Neural progenitor cell (in vitro differentiated cells): ENCODE measurements at regions not wholly inside any gene's neighbourhood (a gene's known extent, or its start where the extent isn't known, plus 50 kb on each side); places are given as distances from the start of the nearest gene placed in this dataset.

ENCODE experiments used
- DNase-seq: peaks from one replicate; pipeline ENCODE4 v3.0.0-alpha.2; 2016; ENCODE audit warnings: low spot score
- H2AFZ ChIP-seq: fragments of 200-600 bp; sonication (generic); replicated peaks from 2 replicates; pipeline ENCODE4 v1.6.1; 2016; ENCODE audit warnings: antibody characterized with exemption
- H3F3A ChIP-seq: fragments of 200-600 bp; sonication (generic); 2 replicates; pipeline ENCODE4 v1.6.1; 2016; ENCODE audit warnings: antibody characterized with exemption, low read depth
- H3K27ac ChIP-seq: fragments of 200-600 bp; sonication (generic); 2 replicates; pipeline ENCODE4 v1.5.1; 2016; ENCODE audit warnings: mild to moderate bottlenecking
- H3K27me3 ChIP-seq: fragments of 200-600 bp; sonication (generic); 2 replicates; pipeline ENCODE4 v1.6.1; 2016; ENCODE audit warnings: mild to moderate bottlenecking, moderate library complexity
- H3K36me3 ChIP-seq: fragments of 200-600 bp; sonication (generic); 2 replicates; pipeline ENCODE4 v1.5.1; 2016
- H3K4me1 ChIP-seq: fragments of 200-600 bp; sonication (generic); 2 replicates; pipeline ENCODE4 v1.6.1; 2016; ENCODE audit warnings: mixed run types
- H3K4me2 ChIP-seq: fragments of 200-600 bp; sonication (generic); 2 replicates; pipeline ENCODE4 v1.6.1; 2016
- H3K4me3 ChIP-seq: fragments of 200-600 bp; sonication (generic); 2 replicates; pipeline ENCODE4 v1.5.1; 2016
- H3K79me2 ChIP-seq: fragments of 200-600 bp; sonication (generic); 2 replicates; pipeline ENCODE4 v1.6.1; 2016; ENCODE audit warnings: low read depth
- H3K9ac ChIP-seq: fragments of 200-600 bp; sonication (generic); 2 replicates; pipeline ENCODE4 v1.6.1; 2016
- H3K9me3 ChIP-seq: fragments of 200-600 bp; sonication (generic); 2 replicates; pipeline ENCODE4 v1.5.1; 2016; ENCODE audit warnings: low read depth
- H4K20me1 ChIP-seq: fragments of 200-600 bp; sonication (generic); 2 replicates; pipeline ENCODE4 v1.6.1; 2016; ENCODE audit warnings: low read depth
- H3K27ac Mint-ChIP-seq: 3 replicates; pipeline ENCODE4 v1.8.0; 2021; ENCODE audit warnings: mixed read lengths
- H3K27me3 Mint-ChIP-seq: 2 replicates; pipeline ENCODE4 v1.8.0; 2022; ENCODE audit warnings: low read depth, mild to moderate bottlenecking, inconsistent platforms, moderate library complexity, mixed read lengths; ENCODE audit not compliant: insufficient read depth
- H3K36me3 Mint-ChIP-seq: 3 replicates; pipeline ENCODE4 v1.8.0; 2021; ENCODE audit warnings: mixed read lengths
- H3K4me1 Mint-ChIP-seq: 3 replicates; pipeline ENCODE4 v1.8.0; 2021; ENCODE audit warnings: mixed read lengths
- H3K4me3 Mint-ChIP-seq: 3 replicates; pipeline ENCODE4 v1.8.0; 2021; ENCODE audit warnings: mild to moderate bottlenecking, moderate library complexity, mixed read lengths
- H3K9me3 Mint-ChIP-seq: 3 replicates; pipeline ENCODE4 v1.8.0; 2020; ENCODE audit warnings: mixed read lengths
- CTCF ChIP-seq: fragments of 200-600 bp; sonication (generic); IDR thresholded peaks from 2 replicates; pipeline ENCODE4 v1.5.1; 2017; ENCODE audit warnings: antibody characterized with exemption, mild to moderate bottlenecking
- EZH2 ChIP-seq: fragments of 200-600 bp; sonication (generic); IDR thresholded peaks from 2 replicates; pipeline ENCODE4 v1.6.1; 2017; ENCODE audit warnings: antibody characterized with exemption, mild to moderate bottlenecking, moderate library complexity
- EZH2phosphoT487 ChIP-seq: fragments of 200-600 bp; sonication (generic); IDR thresholded peaks from 2 replicates; pipeline ENCODE4 v1.6.1; 2017; ENCODE audit warnings: antibody characterized with exemption

GRCh38 chr3:176926034-176926433 lies 271.2 kb downstream of the TBL1XR1 start:
- DNase-seq = no peak
- Mint-ChIP-seq H3K4me1 (no peaks in the 10 kb centered on the region), H3K27me3 (no peaks in the 10 kb centered on the region)

GRCh38 chr3:176920766-176921160 lies 276.5 kb downstream of the TBL1XR1 start:
- Mint-ChIP-seq H3K27ac (no peak overlapping the region), H3K27me3 (no peaks in the 10 kb centered on the region), H3K9me3 (peaks cover 2% of the 10 kb centered on the region), H3K36me3 (no peaks in the 10 kb centered on the region), H3K4me3 (no peak overlapping the region), H3K4me1 (no peaks in the 10 kb centered on the region)
- Histone ChIP-seq H3F3A (no peaks in the 10 kb centered on the region), H3K36me3 (no peaks in the 10 kb centered on the region), H3K4me3 (no peak overlapping the region), H3K4me2 (no peak overlapping the region), H3K4me1 (no peaks in the 10 kb centered on the region), H3K9me3 (no peaks in the 10 kb centered on the region), H3K27me3 (no peaks in the 10 kb centered on the region), H4K20me1 (no peaks in the 10 kb centered on the region), H3K27ac (no peak overlapping the region), H3K79me2 (no peaks in the 10 kb centered on the region), H3K9ac (no peak overlapping the region), H2AFZ (no peak overlapping the region)
- DNase-seq = no peak
- TF ChIP-seq EZH2 (no peak), CTCF (no peak), EZH2phosphoT487 (no peak)

More at GRCh38 chr3:176926034-176926433, 271.2 kb downstream of the TBL1XR1 start:
- no peaks in the 10 kb centered on the region for H3K79me2 ChIP-seq
- H3K4me2 ChIP-seq = no peak overlapping the region
- H3K27me3 ChIP-seq = no peaks in the 10 kb centered on the region
- H3K4me3 Mint-ChIP-seq = no peak overlapping the region
- no peak overlapping the region for H2AFZ ChIP-seq
- H3K27ac Mint-ChIP-seq = no peak overlapping the region
- no peaks in the 10 kb centered on the region for H3K36me3 ChIP-seq
- H3K4me3 ChIP-seq = no peak overlapping the region
- no peaks in the 10 kb centered on the region for H4K20me1 ChIP-seq
- TF ChIP-seq CTCF = no peak
- no peak for TF ChIP-seq EZH2
- no peak for TF ChIP-seq EZH2phosphoT487
- no peaks in the 10 kb centered on the region for H3K9me3 ChIP-seq
- H3K27ac ChIP-seq = no peak overlapping the region
- no peaks in the 10 kb centered on the region for H3K4me1 ChIP-seq
- H3K9ac ChIP-seq = no peak overlapping the region
- peaks cover 2% of the 10 kb centered on the region for H3K9me3 Mint-ChIP-seq
- H3F3A ChIP-seq = no peaks in the 10 kb centered on the region
- no peaks in the 10 kb centered on the region for H3K36me3 Mint-ChIP-seq

- Histone ChIP-seq H3K27ac (no peak overlapping the region), H3K9me3 (no peaks in the 10 kb centered on the region), H3K9ac (no peak overlapping the region), H3K27me3 (no peaks in the 10 kb centered on the region), H3F3A (no peaks in the 10 kb centered on the region), H2AFZ (no peak overlapping the region), H3K36me3 (no peaks in the 10 kb centered on the region), H3K79me2 (no peaks in the 10 kb centered on the region), H4K20me1 (no peaks in the 10 kb centered on the region), H3K4me1 (no peaks in the 10 kb centered on the region), H3K4me2 (no peak overlapping the region), H3K4me3 (no peak overlapping the region)
- no peak for TF ChIP-seq CTCF
- no peak for TF ChIP-seq EZH2
- no peak for TF ChIP-seq EZH2phosphoT487
- Mint-ChIP-seq H3K4me1 (no peaks in the 10 kb centered on the region), H3K4me3 (no peak overlapping the region), H3K27me3 (no peaks in the 10 kb centered on the region), H3K27ac (no peak overlapping the region), H3K36me3 (no peaks in the 10 kb centered on the region), H3K9me3 (peaks cover 2% of the 10 kb centered on the region)
- no peak for DNase-seq
Measured at GRCh38 chr3:176919836-176920765, 277.2 kb downstream of the TBL1XR1 start.
